ENCODE measurements at regions not wholly inside any gene's neighbourhood (a gene's known extent, or its start where the extent isn't known, plus 50 kb on each side); places are given as distances from the start of the nearest gene placed in this dataset.

GRCh38 chr20:60244373-60245146 lies 286.3 kb downstream of the CDH26 start:
- no peak overlapping the region for H3K27ac ChIP-seq (ENCODE audit: low read length)
- H3K9me3 ChIP-seq (ENCODE audit: low read length) = no peaks in the 10 kb centered on the region
- H3K9me2 ChIP-seq (replicated peaks; ENCODE audit: insufficient read depth, low read length) = no peaks in the 10 kb centered on the region
- no peaks in the 10 kb centered on the region for H4K20me1 ChIP-seq (ENCODE audit: insufficient read depth, low read depth, low read length)
- no peaks in the 10 kb centered on the region for H3K4me1 ChIP-seq (ENCODE audit: low read length)
- H3K27me3 ChIP-seq (ENCODE audit: low read length) = no peaks in the 10 kb centered on the region
- H3K4me2 ChIP-seq (ENCODE audit: low read depth, low read length, poor library complexity, severe bottlenecking) = no peak overlapping the region
- no peaks in the 10 kb centered on the region for H3K79me2 ChIP-seq (ENCODE audit: low read length)
- H3K36me3 ChIP-seq (ENCODE audit: insufficient read depth, low read length) = no peaks in the 10 kb centered on the region
- no peak overlapping the region for H3K9ac ChIP-seq (ENCODE audit: low read length)
- no peak overlapping the region for H3K4me3 ChIP-seq (ENCODE audit: low read length)
- no peak for DNase-seq
- no peak overlapping the region for H2AFZ ChIP-seq (ENCODE audit: low read length)

- no peak for DNase-seq
- no peaks in the 10 kb centered on the region for H3K27me3 ChIP-seq (ENCODE audit: low read length)
- no peak overlapping the region for H3K27ac ChIP-seq (ENCODE audit: low read length)
- no peak overlapping the region for H2AFZ ChIP-seq (ENCODE audit: low read length)
- no peaks in the 10 kb centered on the region for H3K79me2 ChIP-seq (ENCODE audit: low read length)
- no peak overlapping the region for H3K9ac ChIP-seq (ENCODE audit: low read length)
- no peaks in the 10 kb centered on the region for H3K9me3 ChIP-seq (ENCODE audit: low read length)
- no peak overlapping the region for H3K4me2 ChIP-seq (ENCODE audit: low read depth, low read length, poor library complexity, severe bottlenecking)
- no peaks in the 10 kb centered on the region for H4K20me1 ChIP-seq (ENCODE audit: insufficient read depth, low read depth, low read length)
- no peaks in the 10 kb centered on the region for H3K36me3 ChIP-seq (ENCODE audit: insufficient read depth, low read length)
- H3K9me2 ChIP-seq (replicated peaks; ENCODE audit: insufficient read depth, low read length) = no peaks in the 10 kb centered on the region
- H3K4me3 ChIP-seq (ENCODE audit: low read length) = no peak overlapping the region
- H3K4me1 ChIP-seq (ENCODE audit: low read length) = no peaks in the 10 kb centered on the region
Observed at GRCh38 chr20:60246751-60247150, 288.5 kb downstream of the CDH26 start.

- no peaks in the 10 kb centered on the region for H3K9me2 ChIP-seq (replicated peaks; ENCODE audit: insufficient read depth, low read length)
- no peaks in the 10 kb centered on the region for H4K20me1 ChIP-seq (ENCODE audit: insufficient read depth, low read depth, low read length)
- no peaks in the 10 kb centered on the region for H3K27me3 ChIP-seq (ENCODE audit: low read length)
- H3K79me2 ChIP-seq (ENCODE audit: low read length) = no peaks in the 10 kb centered on the region
- H3K4me2 ChIP-seq (ENCODE audit: low read depth, low read length, poor library complexity, severe bottlenecking) = no peak overlapping the region
- no peak overlapping the region for H3K4me3 ChIP-seq (ENCODE audit: low read length)
- no peak overlapping the region for H3K9ac ChIP-seq (ENCODE audit: low read length)
- H3K4me1 ChIP-seq (ENCODE audit: low read length) = no peaks in the 10 kb centered on the region
- H2AFZ ChIP-seq (ENCODE audit: low read length) = no peak overlapping the region
- no peak for DNase-seq
- H3K36me3 ChIP-seq (ENCODE audit: insufficient read depth, low read length) = no peaks in the 10 kb centered on the region
- H3K27ac ChIP-seq (ENCODE audit: low read length) = no peak overlapping the region
- H3K9me3 ChIP-seq (ENCODE audit: low read length) = no peaks in the 10 kb centered on the region
Observed at GRCh38 chr20:60249436-60249835, 291.2 kb downstream of the CDH26 start.

- Histone ChIP-seq H3K27ac (ENCODE audit: low read length) (no peak overlapping the region), H3K9me3 (ENCODE audit: low read length) (no peaks in the 10 kb centered on the region), H3K4me1 (ENCODE audit: low read length) (no peaks in the 10 kb centered on the region), H3K9ac (ENCODE audit: low read length) (no peak overlapping the region), H3K9me2 (replicated peaks; ENCODE audit: insufficient read depth, low read length) (no peaks in the 10 kb centered on the region), H2AFZ (ENCODE audit: low read length) (no peak overlapping the region), H3K27me3 (ENCODE audit: low read length) (no peaks in the 10 kb centered on the region), H3K36me3 (ENCODE audit: insufficient read depth, low read length) (no peaks in the 10 kb centered on the region), H3K79me2 (ENCODE audit: low read length) (no peaks in the 10 kb centered on the region), H4K20me1 (ENCODE audit: insufficient read depth, low read depth, low read length) (no peaks in the 10 kb centered on the region), H3K4me3 (ENCODE audit: low read length) (no peak overlapping the region), H3K4me2 (ENCODE audit: low read depth, low read length, poor library complexity, severe bottlenecking) (no peak overlapping the region)
- no peak for DNase-seq
Observed at GRCh38 chr20:60250251-60250650, 292.0 kb downstream of the CDH26 start.

GRCh38 chr20:60252866-60253265 lies 294.6 kb downstream of the CDH26 start:
- Histone ChIP-seq H3K9me3 (ENCODE audit: low read length) (no peaks in the 10 kb centered on the region), H3K4me1 (ENCODE audit: low read length) (no peaks in the 10 kb centered on the region), H3K9ac (ENCODE audit: low read length) (no peak overlapping the region), H3K27me3 (ENCODE audit: low read length) (no peaks in the 10 kb centered on the region), H3K79me2 (ENCODE audit: low read length) (no peaks in the 10 kb centered on the region), H2AFZ (ENCODE audit: low read length) (no peak overlapping the region), H3K4me2 (ENCODE audit: low read depth, low read length, poor library complexity, severe bottlenecking) (no peak overlapping the region), H3K4me3 (ENCODE audit: low read length) (no peak overlapping the region), H3K36me3 (ENCODE audit: insufficient read depth, low read length) (no peaks in the 10 kb centered on the region), H3K27ac (ENCODE audit: low read length) (no peak overlapping the region), H3K9me2 (replicated peaks; ENCODE audit: insufficient read depth, low read length) (no peaks in the 10 kb centered on the region), H4K20me1 (ENCODE audit: insufficient read depth, low read depth, low read length) (no peaks in the 10 kb centered on the region)
- DNase-seq = no peak

- H3K9me3 ChIP-seq (ENCODE audit: low read length) = no peaks in the 10 kb centered on the region
- no peak overlapping the region for H3K27ac ChIP-seq (ENCODE audit: low read length)
- H3K4me3 ChIP-seq (ENCODE audit: low read length) = no peak overlapping the region
- no peaks in the 10 kb centered on the region for H4K20me1 ChIP-seq (ENCODE audit: insufficient read depth, low read depth, low read length)
- no peaks in the 10 kb centered on the region for H3K4me1 ChIP-seq (ENCODE audit: low read length)
- no peaks in the 10 kb centered on the region for H3K9me2 ChIP-seq (replicated peaks; ENCODE audit: insufficient read depth, low read length)
- H3K79me2 ChIP-seq (ENCODE audit: low read length) = no peaks in the 10 kb centered on the region
- DNase-seq = no peak
- no peak overlapping the region for H2AFZ ChIP-seq (ENCODE audit: low read length)
- no peaks in the 10 kb centered on the region for H3K27me3 ChIP-seq (ENCODE audit: low read length)
- no peaks in the 10 kb centered on the region for H3K36me3 ChIP-seq (ENCODE audit: insufficient read depth, low read length)
- no peak overlapping the region for H3K9ac ChIP-seq (ENCODE audit: low read length)
- H3K4me2 ChIP-seq (ENCODE audit: low read depth, low read length, poor library complexity, severe bottlenecking) = no peak overlapping the region
Observed at GRCh38 chr20:60253471-60253870, 295.2 kb downstream of the CDH26 start.

- H3K9me2 ChIP-seq (replicated peaks; ENCODE audit: insufficient read depth, low read length) = no peaks in the 10 kb centered on the region
- no peak overlapping the region for H2AFZ ChIP-seq (ENCODE audit: low read length)
- H3K79me2 ChIP-seq (ENCODE audit: low read length) = no peaks in the 10 kb centered on the region
- no peaks in the 10 kb centered on the region for H3K4me1 ChIP-seq (ENCODE audit: low read length)
- no peak overlapping the region for H3K9ac ChIP-seq (ENCODE audit: low read length)
- no peaks in the 10 kb centered on the region for H4K20me1 ChIP-seq (ENCODE audit: insufficient read depth, low read depth, low read length)
- H3K27ac ChIP-seq (ENCODE audit: low read length) = no peak overlapping the region
- no peaks in the 10 kb centered on the region for H3K36me3 ChIP-seq (ENCODE audit: insufficient read depth, low read length)
- H3K4me3 ChIP-seq (ENCODE audit: low read length) = no peak overlapping the region
- H3K27me3 ChIP-seq (ENCODE audit: low read length) = no peaks in the 10 kb centered on the region
- H3K9me3 ChIP-seq (ENCODE audit: low read length) = no peaks in the 10 kb centered on the region
- DNase-seq = no peak
- H3K4me2 ChIP-seq (ENCODE audit: low read depth, low read length, poor library complexity, severe bottlenecking) = no peak overlapping the region
Observed at GRCh38 chr20:60254901-60255411, 296.7 kb downstream of the CDH26 start.

- DNase-seq = no peak
- no peaks in the 10 kb centered on the region for H3K9me2 ChIP-seq (replicated peaks; ENCODE audit: insufficient read depth, low read length)
- H3K27me3 ChIP-seq (ENCODE audit: low read length) = no peaks in the 10 kb centered on the region
- H3K27ac ChIP-seq (ENCODE audit: low read length) = no peak overlapping the region
- no peaks in the 10 kb centered on the region for H3K36me3 ChIP-seq (ENCODE audit: insufficient read depth, low read length)
- no peaks in the 10 kb centered on the region for H3K79me2 ChIP-seq (ENCODE audit: low read length)
- H3K4me1 ChIP-seq (ENCODE audit: low read length) = no peaks in the 10 kb centered on the region
- no peaks in the 10 kb centered on the region for H3K9me3 ChIP-seq (ENCODE audit: low read length)
- H4K20me1 ChIP-seq (ENCODE audit: insufficient read depth, low read depth, low read length) = no peaks in the 10 kb centered on the region
- H3K4me3 ChIP-seq (ENCODE audit: low read length) = no peak overlapping the region
- H2AFZ ChIP-seq (ENCODE audit: low read length) = no peak overlapping the region
- H3K4me2 ChIP-seq (ENCODE audit: low read depth, low read length, poor library complexity, severe bottlenecking) = no peak overlapping the region
- no peak overlapping the region for H3K9ac ChIP-seq (ENCODE audit: low read length)
Observed at GRCh38 chr20:60255415-60255814, 297.2 kb downstream of the CDH26 start.
